Activated gamma-delta T cell treated with anti-CD3 and anti-CD28 coated beads, Interleukin-2, amount 50 U/mL, for 16 hours (primary cell): ENCODE measurements at regions not wholly inside any gene's neighbourhood (a gene's known extent, or its start where the extent isn't known, plus 50 kb on each side); places are given as distances from the start of the nearest gene placed in this dataset.

ENCODE experiments used
- DNase-seq: peaks from one replicate; pipeline ENCODE4 v3.0.0-alpha.2; 2020; ENCODE audit warnings: low read depth

GRCh38 chr14:104291123-104292000, 153.0 kb downstream of the KIF26A start:
- DNase-seq, result no peak

GRCh38 chr14:104292084-104292970, 153.9 kb downstream of the KIF26A start:
- DNase-seq, result no peak

- no peak for DNase-seq
Measured at GRCh38 chr14:104293231-104293841, 154.9 kb downstream of the KIF26A start.

GRCh38 chr14:104293851-104294627, 155.7 kb downstream of the KIF26A start:
- no peak for DNase-seq

- no peak for DNase-seq
Measured at GRCh38 chr14:104294628-104294982, 156.2 kb downstream of the KIF26A start.

GRCh38 chr14:104294983-104295680, 156.7 kb downstream of the KIF26A start:
- no peak for DNase-seq

GRCh38 chr14:104295681-104296387, 157.4 kb downstream of the KIF26A start:
- DNase-seq, result no peak

- no peak for DNase-seq
Measured at GRCh38 chr14:104296388-104297312, 158.3 kb downstream of the KIF26A start.

GRCh38 chr14:104297313-104297704, 158.9 kb downstream of the KIF26A start:
- no peak for DNase-seq

- DNase-seq, result no peak
Measured at GRCh38 chr14:104297721-104298401, 159.5 kb downstream of the KIF26A start.

GRCh38 chr14:104298458-104298857, 160.1 kb downstream of the KIF26A start:
- no peak for DNase-seq

- no peak for DNase-seq
Measured at GRCh38 chr14:104299993-104300761, 161.8 kb downstream of the KIF26A start.

GRCh38 chr14:104301731-104302460, 163.5 kb downstream of the KIF26A start:
- DNase-seq, result no peak

GRCh38 chr14:104302794-104303405, 164.5 kb downstream of the KIF26A start:
- no peak for DNase-seq

GRCh38 chr14:104303705-104304425, 165.5 kb downstream of the KIF26A start:
- no peak for DNase-seq
